Gastrocnemius medialis (tissue), 4 donors: ENCODE measurements at regions not wholly inside any gene's neighbourhood (a gene's known extent, or its start where the extent isn't known, plus 50 kb on each side); places are given as distances from the start of the nearest gene placed in this dataset.

Experiments
- CTCF ChIP-seq, 5 experiments: fragments of 450-650 bp in 3 of 5; fragments of 200-600 bp in 2 of 5; sonication (generic) in 2 of 5; IDR thresholded peaks in 4 of 5; conservative IDR thresholded peaks in 1 of 5; 1 replicate in 4 of 5; 2 replicates in 1 of 5; pipeline ENCODE4 v1.5.1; 2016 to 2019; ENCODE audit warnings: antibody characterized with exemption in 5 of 5, mild to moderate bottlenecking in 3 of 5, moderate library complexity in 3 of 5
- POLR2A ChIP-seq, 2 donors: fragments of 450-650 bp; IDR thresholded peaks; one replicate each; pipeline ENCODE4 v1.6.1; 2017; ENCODE audit warnings: antibody characterized with exemption in 2 of 2, mild to moderate bottlenecking in 2 of 2, moderate library complexity in 2 of 2

GRCh38 chr5:82591021-82591515, 312.9 kb upstream of the RPS23 start:
- no peak for TF ChIP-seq CTCF (IDR thresholded peaks at IDR 0.05 in 4 of 5, conservative IDR thresholded peaks at IDR 0.05 in 1 of 5)
- TF ChIP-seq POLR2A (IDR thresholded peaks at IDR 0.05), result no peak
